Spleen (tissue), 7 donors: ENCODE measurements at regions not wholly inside any gene's neighbourhood (a gene's known extent, or its start where the extent isn't known, plus 50 kb on each side); places are given as distances from the start of the nearest gene placed in this dataset.
"Not testable (repeated sequence)": the region's sequence is repeated elsewhere in the genome, so short reads cannot be mapped to it uniquely, and the experiment has no call there.

ENCODE experiments used
- POLR2AphosphoS5 ChIP-seq, 3 donors: sonication (generic); formaldehyde crosslinking; IDR thresholded peaks; one replicate each; pipeline ENCODE4 v1.5.1; 2017; ENCODE audit warnings: antibody characterized with exemption in 3 of 3
- TF ChIP-seq, protein P1 (sequence below), 11 experiments: fragments of 200-600 bp in 7 of 11; fragments of 450-650 bp in 4 of 11; sonication (generic) in 4 of 11; IDR thresholded peaks in 8 of 11; conservative IDR thresholded peaks in 3 of 11; 1 replicate in 7 of 11; 2 replicates in 4 of 11; pipeline versions ENCODE4 v1.4.0 to v1.8.0; 2016 to 2021; ENCODE audit warnings: antibody characterized with exemption in 11 of 11, inconsistent platforms in 4 of 11, mild to moderate bottlenecking in 1 of 11
- donor health status: DM: no; HTN: no; CAD: no; lungs with moderate emphysema.
- donor health status: DM: no; HTN: no; CAD: no.
- donor health status: DM: no; HTN: no; CAD: no.

DNA sequence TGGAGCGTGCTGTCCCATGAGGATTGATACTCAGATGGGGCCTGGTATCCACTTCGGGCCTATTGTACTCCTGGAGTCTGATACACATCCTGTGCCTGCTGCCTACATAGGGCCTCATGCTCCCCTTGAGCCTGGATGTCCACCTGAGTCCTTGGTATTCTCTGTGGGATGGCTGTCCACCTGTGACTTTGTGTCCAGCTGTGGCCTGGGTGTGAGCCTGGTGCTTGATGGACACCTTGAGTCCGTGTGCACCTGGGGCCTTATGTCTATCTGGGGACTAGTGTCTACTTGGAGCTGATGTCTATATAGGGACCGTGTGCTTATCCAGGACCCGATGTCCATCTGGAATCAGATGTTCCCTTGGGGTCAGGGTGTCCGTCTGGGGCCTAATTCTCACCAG, 75.9 kb upstream of the THOC3 start:
- TF ChIP-seq POLR2AphosphoS5 (IDR thresholded peaks at IDR 0.05): not testable (repeated sequence)
- TF ChIP-seq, protein P1, sequence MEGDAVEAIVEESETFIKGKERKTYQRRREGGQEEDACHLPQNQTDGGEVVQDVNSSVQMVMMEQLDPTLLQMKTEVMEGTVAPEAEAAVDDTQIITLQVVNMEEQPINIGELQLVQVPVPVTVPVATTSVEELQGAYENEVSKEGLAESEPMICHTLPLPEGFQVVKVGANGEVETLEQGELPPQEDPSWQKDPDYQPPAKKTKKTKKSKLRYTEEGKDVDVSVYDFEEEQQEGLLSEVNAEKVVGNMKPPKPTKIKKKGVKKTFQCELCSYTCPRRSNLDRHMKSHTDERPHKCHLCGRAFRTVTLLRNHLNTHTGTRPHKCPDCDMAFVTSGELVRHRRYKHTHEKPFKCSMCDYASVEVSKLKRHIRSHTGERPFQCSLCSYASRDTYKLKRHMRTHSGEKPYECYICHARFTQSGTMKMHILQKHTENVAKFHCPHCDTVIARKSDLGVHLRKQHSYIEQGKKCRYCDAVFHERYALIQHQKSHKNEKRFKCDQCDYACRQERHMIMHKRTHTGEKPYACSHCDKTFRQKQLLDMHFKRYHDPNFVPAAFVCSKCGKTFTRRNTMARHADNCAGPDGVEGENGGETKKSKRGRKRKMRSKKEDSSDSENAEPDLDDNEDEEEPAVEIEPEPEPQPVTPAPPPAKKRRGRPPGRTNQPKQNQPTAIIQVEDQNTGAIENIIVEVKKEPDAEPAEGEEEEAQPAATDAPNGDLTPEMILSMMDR (IDR thresholded peaks at IDR 0.05 in 8 of 11, conservative IDR thresholded peaks at IDR 0.05 in 3 of 11): not testable (repeated sequence)
